Astrocyte of the spinal cord (primary cell): ENCODE measurements at regions not wholly inside any gene's neighbourhood (a gene's known extent, or its start where the extent isn't known, plus 50 kb on each side); places are given as distances from the start of the nearest gene placed in this dataset.

ENCODE experiments used
- DNase-seq: peaks from one replicate; pipeline ENCODE4 v3.0.0; 2011; ENCODE audit warnings: low read depth, low spot score
- H3K4me3 ChIP-seq: 2 replicates; pipeline ENCODE4 v1.5.1; 2011; ENCODE audit warnings: low read depth, mild to moderate bottlenecking, low read length, moderate library complexity
- in situ Hi-C: cut with HindIII; loops from 2 replicates; pipeline ENCODE4 v1.10.0; 2017; ENCODE audit warnings: low sequenced_read_pairs
- TF ChIP-seq, protein P1 (sequence below): IDR thresholded peaks from 2 replicates; pipeline ENCODE4 v1.5.1; 2012; ENCODE audit warnings: low read depth, mild to moderate bottlenecking, low read length, inconsistent platforms

DNA sequence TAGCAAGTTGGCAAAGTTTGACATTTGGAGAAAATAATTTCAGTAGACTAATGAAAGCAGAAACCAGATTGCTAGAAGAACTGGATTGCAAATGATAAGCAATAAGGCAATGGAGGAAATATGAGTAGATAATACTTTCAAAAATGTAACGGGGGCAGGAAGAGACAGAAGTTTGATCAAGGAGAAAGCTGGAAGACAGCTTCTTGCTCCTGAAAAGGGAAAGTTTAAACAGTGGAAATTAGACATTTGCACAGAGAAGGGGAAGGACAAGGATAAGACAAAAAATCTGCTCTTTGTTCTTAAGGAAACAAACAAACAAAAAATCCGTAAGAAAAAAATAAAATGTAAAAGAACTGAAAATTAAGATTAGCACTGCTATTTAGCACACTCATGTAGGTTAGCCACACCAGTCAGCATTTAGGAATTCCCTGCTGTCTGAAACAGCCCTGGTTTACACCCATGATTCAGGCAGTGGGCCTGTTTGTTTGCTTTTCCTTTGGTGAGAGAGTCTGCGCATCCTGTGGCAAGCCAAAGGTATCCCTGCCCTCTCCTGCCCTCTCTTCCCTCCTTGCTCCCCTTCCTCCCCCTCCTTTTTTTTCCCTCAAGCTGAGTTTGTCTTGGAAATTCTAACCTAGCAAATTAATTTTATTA, 104.3 kb upstream of the CAV2 start:
- in situ Hi-C loops: no loop called here
- peak; percentile 91 for DNase-seq

DNA sequence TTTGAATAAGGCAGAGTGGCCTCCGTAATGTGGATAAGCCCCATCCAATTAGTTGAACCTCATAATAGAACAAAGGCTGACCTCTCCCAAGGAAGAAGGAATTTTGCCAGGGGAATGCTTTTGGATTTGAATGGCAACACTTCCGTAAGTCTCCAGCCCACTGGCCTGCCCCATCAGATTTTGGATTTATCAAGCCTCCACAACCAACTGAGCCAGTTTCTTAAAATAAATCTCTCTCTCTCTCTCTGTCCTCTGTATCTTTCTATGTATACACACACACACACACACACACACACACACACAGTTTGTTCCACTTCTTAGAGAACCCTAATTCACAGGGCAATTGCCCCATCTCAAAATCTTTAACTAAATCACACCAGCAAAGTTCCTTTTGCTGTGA, 100.9 kb upstream of the CAV2 start:
- DNase-seq: no peak
- TF ChIP-seq, protein P1, sequence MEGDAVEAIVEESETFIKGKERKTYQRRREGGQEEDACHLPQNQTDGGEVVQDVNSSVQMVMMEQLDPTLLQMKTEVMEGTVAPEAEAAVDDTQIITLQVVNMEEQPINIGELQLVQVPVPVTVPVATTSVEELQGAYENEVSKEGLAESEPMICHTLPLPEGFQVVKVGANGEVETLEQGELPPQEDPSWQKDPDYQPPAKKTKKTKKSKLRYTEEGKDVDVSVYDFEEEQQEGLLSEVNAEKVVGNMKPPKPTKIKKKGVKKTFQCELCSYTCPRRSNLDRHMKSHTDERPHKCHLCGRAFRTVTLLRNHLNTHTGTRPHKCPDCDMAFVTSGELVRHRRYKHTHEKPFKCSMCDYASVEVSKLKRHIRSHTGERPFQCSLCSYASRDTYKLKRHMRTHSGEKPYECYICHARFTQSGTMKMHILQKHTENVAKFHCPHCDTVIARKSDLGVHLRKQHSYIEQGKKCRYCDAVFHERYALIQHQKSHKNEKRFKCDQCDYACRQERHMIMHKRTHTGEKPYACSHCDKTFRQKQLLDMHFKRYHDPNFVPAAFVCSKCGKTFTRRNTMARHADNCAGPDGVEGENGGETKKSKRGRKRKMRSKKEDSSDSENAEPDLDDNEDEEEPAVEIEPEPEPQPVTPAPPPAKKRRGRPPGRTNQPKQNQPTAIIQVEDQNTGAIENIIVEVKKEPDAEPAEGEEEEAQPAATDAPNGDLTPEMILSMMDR: no peak
- no peak overlapping the region for H3K4me3 ChIP-seq
- in situ Hi-C loops: no loop called here

More for the DNA sequence above, 104.3 kb upstream of the CAV2 start:
- TF ChIP-seq, protein P1: no peak
- no peak overlapping the region for H3K4me3 ChIP-seq

DNA sequence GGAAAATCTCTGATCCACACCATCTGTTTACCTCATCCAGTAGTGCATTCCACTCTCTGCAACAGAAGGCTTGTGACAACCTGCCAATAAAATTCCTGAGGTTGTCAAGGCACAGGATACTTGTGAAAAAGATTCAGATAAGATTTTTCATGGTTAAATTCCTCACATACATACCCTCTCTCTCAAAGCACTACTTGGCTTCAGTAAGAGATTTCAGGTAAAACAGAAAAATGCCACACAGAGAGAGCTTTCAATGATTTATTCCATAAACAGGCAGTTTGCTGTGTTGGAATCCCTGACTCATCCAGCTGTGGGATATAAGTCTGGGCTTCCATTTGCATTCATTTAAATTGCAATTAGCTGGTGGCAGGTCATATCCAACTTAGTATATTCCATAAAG, 99.7 kb upstream of the CAV2 start:
- in situ Hi-C loops: no loop called here
- peak; percentile 74 for DNase-seq
- no peak overlapping the region for H3K4me3 ChIP-seq
- TF ChIP-seq, protein P1: no peak

DNA sequence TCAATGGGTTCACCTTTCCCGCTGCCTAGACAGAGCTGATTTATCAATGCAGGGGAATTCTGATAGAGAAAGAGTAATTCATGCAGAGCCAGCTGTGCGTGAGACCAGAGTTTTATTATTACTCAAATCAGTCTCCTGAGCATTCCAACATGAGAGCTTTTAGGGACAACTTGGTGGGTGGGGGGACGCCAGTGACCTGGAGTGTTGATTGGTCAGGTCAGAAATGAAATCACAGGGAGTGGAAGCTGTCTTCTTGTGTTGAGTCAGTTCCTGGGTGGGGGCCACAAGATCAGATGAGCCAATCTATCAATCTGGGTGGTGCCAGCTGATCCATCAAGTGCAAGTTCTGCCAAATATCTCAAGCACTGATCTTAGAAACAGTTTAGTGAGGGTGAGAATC, 99.0 kb upstream of the CAV2 start:
- in situ Hi-C loops: no loop called here
- no peak for DNase-seq
- no peak overlapping the region for H3K4me3 ChIP-seq
- TF ChIP-seq, protein P1: no peak

DNA sequence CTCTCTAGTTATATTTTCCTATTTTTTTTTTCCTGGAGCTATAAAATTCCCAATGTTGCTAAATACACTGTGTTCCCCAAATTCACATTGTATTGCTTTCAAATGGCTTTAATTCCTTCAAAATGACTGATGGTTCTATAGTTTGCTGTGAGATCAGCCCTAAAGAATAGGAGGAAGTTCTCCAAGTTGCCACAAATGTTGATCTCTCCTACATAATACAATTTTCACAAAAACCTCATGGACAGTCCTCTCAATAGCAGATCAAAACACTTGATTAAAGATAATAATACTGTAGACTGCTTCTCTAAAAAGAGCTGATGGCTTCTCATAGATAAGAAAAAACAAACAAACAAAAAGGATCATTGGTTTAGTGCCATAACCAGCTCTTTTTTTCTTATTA, 97.8 kb upstream of the CAV2 start:
- DNase-seq: no peak
- TF ChIP-seq, protein P1: no peak
- in situ Hi-C loops: no loop called here
- H3K4me3 ChIP-seq: no peak overlapping the region

DNA sequence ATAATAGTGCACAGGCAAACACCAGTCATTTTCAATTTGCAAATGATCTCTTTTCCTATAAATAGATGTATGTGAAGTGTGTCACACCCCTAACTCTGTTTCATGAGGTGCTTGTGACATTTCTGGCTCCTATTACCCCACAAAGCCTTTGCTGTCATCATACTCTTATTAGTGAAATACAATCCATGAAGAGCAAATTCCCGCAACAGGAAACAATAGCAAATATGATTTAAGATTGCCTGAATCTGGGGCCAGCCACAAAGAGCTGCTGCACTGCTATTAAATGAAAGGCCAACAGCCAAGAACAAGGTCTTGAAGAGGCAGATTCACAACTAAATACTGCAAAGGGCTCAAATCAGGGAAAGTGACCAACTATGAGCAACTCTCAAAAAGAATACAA, 96.3 kb upstream of the CAV2 start:
- TF ChIP-seq, protein P1: no peak
- no peak overlapping the region for H3K4me3 ChIP-seq
- in situ Hi-C loops: no loop called here
- DNase-seq: no peak
